ENCODE measurements at regions not wholly inside any gene's neighbourhood (a gene's known extent, or its start where the extent isn't known, plus 50 kb on each side); places are given as distances from the start of the nearest gene placed in this dataset.

- Histone ChIP-seq H3K36me3 (ENCODE audit: control insufficient read depth, insufficient read depth, low read length) (no peaks in the 10 kb centered on the region), H3K27me3 (ENCODE audit: control insufficient read depth, insufficient read depth, low read length) (no peaks in the 10 kb centered on the region), H3K4me3 (ENCODE audit: low read depth, low read length) (no peak overlapping the region)
- no peak for TF ChIP-seq CTCF (IDR thresholded peaks at IDR 0.05; ENCODE audit: insufficient read depth, low read depth, low read length)
- ChIA-PET CTCF (no interaction called here), POLR2A (no interaction called here)
- DNase-seq (ENCODE audit: low read depth): no peak
These were observed 221.8 kb upstream of the KLF6 start for GRCh38 chr10:4006858-4007257.

DNA sequence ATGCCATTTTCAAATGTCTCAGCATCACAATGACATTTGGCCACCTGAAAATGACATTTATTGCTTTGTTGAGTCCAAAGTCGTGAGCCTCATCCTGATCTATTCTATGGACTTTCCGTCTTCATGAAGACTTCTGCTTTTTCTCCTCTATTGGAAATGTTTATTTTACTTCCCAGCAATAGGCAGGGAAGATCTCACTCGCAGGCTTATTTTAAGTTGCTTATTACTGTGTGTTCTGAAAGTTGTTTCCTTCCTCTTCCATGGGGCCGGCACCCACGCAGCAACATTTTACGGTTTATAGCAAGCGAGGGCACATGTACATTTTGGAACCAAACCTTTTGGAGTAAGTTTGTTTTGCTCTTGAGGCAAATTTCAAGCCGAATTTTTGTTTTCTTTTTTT, 221.0 kb upstream of the KLF6 start:
- no peaks in the 10 kb centered on the region for H3K27me3 ChIP-seq (ENCODE audit: control insufficient read depth, insufficient read depth, low read length)
- H3K36me3 ChIP-seq (ENCODE audit: control insufficient read depth, insufficient read depth, low read length): no peaks in the 10 kb centered on the region
- TF ChIP-seq CTCF (IDR thresholded peaks at IDR 0.05; ENCODE audit: insufficient read depth, low read depth, low read length): no peak
- POLR2A ChIA-PET: no interaction called here
- no peak overlapping the region for H3K4me3 ChIP-seq (ENCODE audit: low read depth, low read length)
- CTCF ChIA-PET: interaction anchor here (1.0 kb wide), 1 partner anchor 10 kb away, joined by 4 read pairs; no protein-coding TSS in a partner anchor
- DNase-seq (ENCODE audit: low read depth): no peak

DNA sequence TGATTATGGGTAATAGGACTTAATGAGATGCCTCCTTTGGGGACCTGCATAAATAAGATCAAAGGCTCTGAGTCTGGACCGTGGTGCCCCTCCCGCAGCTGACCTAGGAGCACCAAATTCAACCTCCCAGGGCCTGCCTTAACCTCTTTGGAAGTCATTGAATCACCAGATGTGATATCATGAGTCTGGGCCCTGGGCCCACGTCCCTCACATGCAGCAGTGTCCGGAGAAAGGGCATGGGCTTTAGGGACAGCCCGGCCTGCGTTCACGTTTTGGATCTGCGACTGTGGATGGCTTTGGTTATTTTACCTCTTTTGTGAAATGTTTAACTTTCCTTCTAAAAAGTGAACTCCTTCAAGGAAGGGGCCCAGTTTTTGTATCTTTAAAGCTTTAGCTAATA, 220.0 kb upstream of the KLF6 start:
- TF ChIP-seq CTCF (IDR thresholded peaks at IDR 0.05; ENCODE audit: insufficient read depth, low read depth, low read length): no peak
- CTCF ChIA-PET: interaction anchor here (1.0 kb wide), 1 partner anchor 9 kb away, joined by 3 read pairs; no protein-coding TSS in a partner anchor
- no peak for DNase-seq (ENCODE audit: low read depth)
- POLR2A ChIA-PET: no interaction called here
- no peak overlapping the region for H3K4me3 ChIP-seq (ENCODE audit: low read depth, low read length)
- H3K36me3 ChIP-seq (ENCODE audit: control insufficient read depth, insufficient read depth, low read length): no peaks in the 10 kb centered on the region
- no peaks in the 10 kb centered on the region for H3K27me3 ChIP-seq (ENCODE audit: control insufficient read depth, insufficient read depth, low read length)

- ChIA-PET CTCF (no interaction called here), POLR2A (no interaction called here)
- DNase-seq (ENCODE audit: low read depth): no peak
- no peak overlapping the region for H3K4me3 ChIP-seq (ENCODE audit: low read depth, low read length)
- no peaks in the 10 kb centered on the region for H3K27me3 ChIP-seq (ENCODE audit: control insufficient read depth, insufficient read depth, low read length)
- TF ChIP-seq CTCF (IDR thresholded peaks at IDR 0.05; ENCODE audit: insufficient read depth, low read depth, low read length): no peak
- H3K36me3 ChIP-seq (ENCODE audit: control insufficient read depth, insufficient read depth, low read length): no peaks in the 10 kb centered on the region
These were observed 219.1 kb upstream of the KLF6 start for GRCh38 chr10:4004144-4004543.

GRCh38 chr10:4003348-4003973, 218.5 kb upstream of the KLF6 start:
- POLR2A ChIA-PET: no interaction called here
- H3K27me3 ChIP-seq (ENCODE audit: control insufficient read depth, insufficient read depth, low read length): no peaks in the 10 kb centered on the region
- CTCF ChIA-PET: no interaction called here
- H3K4me3 ChIP-seq (ENCODE audit: low read depth, low read length): no peak overlapping the region
- DNase-seq (ENCODE audit: low read depth): no peak
- TF ChIP-seq CTCF (IDR thresholded peaks at IDR 0.05; ENCODE audit: insufficient read depth, low read depth, low read length): no peak
- H3K36me3 ChIP-seq (ENCODE audit: control insufficient read depth, insufficient read depth, low read length): no peaks in the 10 kb centered on the region
